DND-41 (cell line): ENCODE measurements at regions not wholly inside any gene's neighbourhood (a gene's known extent, or its start where the extent isn't known, plus 50 kb on each side); places are given as distances from the start of the nearest gene placed in this dataset.

Experiments
- ATAC-seq: fragments of 200-7000 bp; cut with Tn5 transposase; 3 replicates; pipeline ENCODE4 v1.9.1; 2021; ENCODE audit warnings: low read depth; ENCODE audit not compliant: insufficient read depth
- DNase-seq: peaks from one replicate; pipeline ENCODE4 v3.0.0-alpha.2; 2020
- H2AFZ ChIP-seq: 2 replicates; pipeline ENCODE4 v1.6.0; 2012; ENCODE audit warnings: low read depth, low read length
- H3K27ac ChIP-seq: 2 replicates; pipeline ENCODE4 v1.5.1; 2012; ENCODE audit warnings: low read length, inconsistent platforms
- H3K27me3 ChIP-seq: fragments of 200-600 bp; sonication (generic); 2 replicates; pipeline ENCODE4 v1.6.0; 2012; ENCODE audit warnings: low read length, mild to moderate bottlenecking, inconsistent platforms; ENCODE audit not compliant: insufficient read depth, poor library complexity
- H3K36me3 ChIP-seq: 2 replicates; pipeline ENCODE4 v1.5.1; 2012; ENCODE audit warnings: low read length, inconsistent platforms; ENCODE audit not compliant: insufficient read depth
- H3K4me1 ChIP-seq: 2 replicates; pipeline ENCODE4 v1.5.1; 2012; ENCODE audit warnings: mild to moderate bottlenecking, low read length; ENCODE audit not compliant: insufficient read depth
- H3K4me2 ChIP-seq: 2 replicates; pipeline ENCODE4 v1.6.0; 2012; ENCODE audit warnings: mild to moderate bottlenecking, moderate library complexity, low read length, inconsistent platforms; ENCODE audit not compliant: insufficient read depth
- H3K4me3 ChIP-seq, 2 experiments: fragments of 200-600 bp in 1 of 2; shearing (Covaris generic) in 1 of 2; 2 replicates each; pipeline ENCODE4 v1.5.1; 2012 to 2016; ENCODE audit warnings: inconsistent platforms in 2 of 2, low read length in 2 of 2, mild to moderate bottlenecking in 2 of 2, low read depth in 1 of 2, moderate library complexity in 1 of 2
- H3K79me2 ChIP-seq: 2 replicates; pipeline ENCODE4 v1.6.0; 2012; ENCODE audit warnings: low read length, inconsistent platforms; ENCODE audit not compliant: insufficient read depth
- H3K9ac ChIP-seq: 2 replicates; pipeline ENCODE4 v1.6.0; 2012; ENCODE audit warnings: low read depth, mild to moderate bottlenecking, inconsistent platforms, low read length, moderate library complexity
- H3K9me3 ChIP-seq: 2 replicates; pipeline ENCODE4 v1.5.1; 2012; ENCODE audit warnings: low read length, moderate library complexity, mild to moderate bottlenecking, inconsistent platforms; ENCODE audit not compliant: insufficient read depth, severe bottlenecking
- H4K20me1 ChIP-seq: 2 replicates; pipeline ENCODE4 v1.6.0; 2012; ENCODE audit warnings: low read length; ENCODE audit not compliant: insufficient read depth
- CTCF ChIP-seq: IDR thresholded peaks from 2 replicates; pipeline ENCODE4 v1.5.1; 2012; ENCODE audit warnings: borderline replicate concordance, low read length, moderate library complexity, mild to moderate bottlenecking; ENCODE audit not compliant: poor library complexity, severe bottlenecking; ENCODE audit errors: extremely low read depth
- EZH2 ChIP-seq: IDR thresholded peaks from 3 replicates; pipeline ENCODE4 v1.6.1; 2012; ENCODE audit warnings: borderline replicate concordance, low read depth, mild to moderate bottlenecking, moderate library complexity, low read length, inconsistent platforms; ENCODE audit not compliant: severe bottlenecking

DNA sequence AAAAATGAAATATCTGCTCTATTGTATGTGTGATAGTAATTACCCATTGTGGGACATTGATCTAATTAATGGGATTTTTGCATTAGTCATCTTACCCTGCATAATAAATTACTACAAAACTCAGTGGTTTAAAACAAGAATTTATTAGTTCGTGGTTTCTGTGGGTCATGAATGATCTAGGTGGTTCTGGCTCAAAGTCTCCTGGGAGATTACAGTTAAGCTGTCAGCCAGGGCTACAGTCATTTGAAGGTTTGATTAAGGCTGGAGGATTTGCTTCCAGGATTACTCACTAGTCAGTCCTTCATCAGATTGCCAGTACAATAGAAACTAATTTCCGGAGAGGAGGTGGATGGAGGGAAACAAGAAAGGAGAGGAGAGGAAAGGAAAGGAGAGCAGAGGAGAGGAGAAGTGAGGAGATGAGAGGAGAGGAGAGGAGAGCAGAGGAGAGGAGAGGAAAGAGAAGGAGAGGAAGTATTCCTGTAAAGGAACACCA is 60.4 kb upstream of the TNFSF4 start:
- Histone ChIP-seq H3K4me1 (peaks cover 10% of the 10 kb centered on the region; the same call in 1 of the 2 replicates), H3K4me2 (no peak overlapping the region), H3K79me2 (no peaks in the 10 kb centered on the region), H3K4me3 (no peak overlapping the region), H4K20me1 (no peaks in the 10 kb centered on the region), H3K9me3 (peaks cover 2% of the 10 kb centered on the region), H3K27ac (no peak overlapping the region), H2AFZ (no peak overlapping the region), H3K9ac (no peak overlapping the region), H3K36me3 (no peaks in the 10 kb centered on the region), H3K27me3 (no peaks in the 10 kb centered on the region)
- ATAC-seq, result no peak
- TF ChIP-seq EZH2 (no peak), CTCF (no peak)
- DNase-seq, result no peak

GRCh38 chr1:173268261-173268660 is 61.1 kb upstream of the TNFSF4 start:
- no peaks in the 10 kb centered on the region for H3K79me2 ChIP-seq
- DNase-seq (no peak), ATAC-seq (no peak)
- H3K4me1 ChIP-seq, result peaks cover 10% of the 10 kb centered on the region; the same call in 1 of the 2 replicates
- no peak overlapping the region for H3K4me3 ChIP-seq
- peaks cover 2% of the 10 kb centered on the region for H3K9me3 ChIP-seq
- no peak overlapping the region for H3K4me2 ChIP-seq
- no peaks in the 10 kb centered on the region for H3K36me3 ChIP-seq
- no peak overlapping the region for H2AFZ ChIP-seq
- H3K27ac ChIP-seq, result no peak overlapping the region
- no peak overlapping the region for H3K9ac ChIP-seq
- TF ChIP-seq EZH2 (no peak), CTCF (no peak)
- H3K27me3 ChIP-seq, result no peaks in the 10 kb centered on the region
- H4K20me1 ChIP-seq, result no peaks in the 10 kb centered on the region

- ATAC-seq, result no peak
- no peak for DNase-seq
Observed at GRCh38 chr1:173268786-173269277, 61.7 kb upstream of the TNFSF4 start.

More at GRCh38 chr1:173268786-173269277, 61.7 kb upstream of the TNFSF4 start:
- no peaks in the 10 kb centered on the region for H3K27me3 ChIP-seq
- no peaks in the 10 kb centered on the region for H3K36me3 ChIP-seq
- H3K79me2 ChIP-seq, result no peaks in the 10 kb centered on the region
- H3K4me1 ChIP-seq, result peaks cover 10% of the 10 kb centered on the region; the same call in 1 of the 2 replicates
- no peaks in the 10 kb centered on the region for H4K20me1 ChIP-seq
- no peak overlapping the region for H3K27ac ChIP-seq
- H3K4me2 ChIP-seq, result no peak overlapping the region
- TF ChIP-seq CTCF, result no peak
- no peak for TF ChIP-seq EZH2
- no peak overlapping the region for H3K4me3 ChIP-seq
- no peak overlapping the region for H3K9ac ChIP-seq
- H3K9me3 ChIP-seq, result peaks cover 2% of the 10 kb centered on the region
- H2AFZ ChIP-seq, result no peak overlapping the region
